ENCODE measurements at regions not wholly inside any gene's neighbourhood (a gene's known extent, or its start where the extent isn't known, plus 50 kb on each side); places are given as distances from the start of the nearest gene placed in this dataset.

GRCh38 chr1:82947278-82947677 is 1051.7 kb downstream of the TTLL7 start:
- no peaks in the 10 kb centered on the region for H3K36me3 ChIP-seq (ENCODE audit: control insufficient read depth, insufficient read depth, low read length)
- WGBS (ENCODE audit: insufficient coverage, low lambda C conversion rate), result 100% methylated on average over 1 of the region's 2 CpGs
- H3K27me3 ChIP-seq (ENCODE audit: control insufficient read depth, insufficient read depth, low read length), result no peaks in the 10 kb centered on the region
- H3K4me1 ChIP-seq (ENCODE audit: control insufficient read depth, insufficient read depth, low read length), result no peaks in the 10 kb centered on the region
- H3K27ac ChIP-seq (ENCODE audit: low read length), result no peak overlapping the region
- DNase-seq, result no peak
- H3K4me3 ChIP-seq (ENCODE audit: low read length), result no peak overlapping the region
- no peaks in the 10 kb centered on the region for H3K9me3 ChIP-seq (ENCODE audit: control insufficient read depth, low read depth, low read length)

GRCh38 chr1:82946096-82946605 is 1052.8 kb downstream of the TTLL7 start:
- no peak overlapping the region for H3K27ac ChIP-seq (ENCODE audit: low read length)
- no peaks in the 10 kb centered on the region for H3K4me1 ChIP-seq (ENCODE audit: control insufficient read depth, insufficient read depth, low read length)
- no peaks in the 10 kb centered on the region for H3K36me3 ChIP-seq (ENCODE audit: control insufficient read depth, insufficient read depth, low read length)
- 100% methylated on average over 1 of the region's 3 CpGs for WGBS (ENCODE audit: insufficient coverage, low lambda C conversion rate)
- no peaks in the 10 kb centered on the region for H3K9me3 ChIP-seq (ENCODE audit: control insufficient read depth, low read depth, low read length)
- DNase-seq, result no peak
- no peaks in the 10 kb centered on the region for H3K27me3 ChIP-seq (ENCODE audit: control insufficient read depth, insufficient read depth, low read length)
- H3K4me3 ChIP-seq (ENCODE audit: low read length), result no peak overlapping the region

- no CpG with 5 or more reads among the region's 1 CpG for WGBS (ENCODE audit: insufficient coverage, low lambda C conversion rate)
- Histone ChIP-seq H3K9me3 (ENCODE audit: control insufficient read depth, low read depth, low read length) (no peaks in the 10 kb centered on the region), H3K4me1 (ENCODE audit: control insufficient read depth, insufficient read depth, low read length) (no peaks in the 10 kb centered on the region), H3K27ac (ENCODE audit: low read length) (no peak overlapping the region), H3K36me3 (ENCODE audit: control insufficient read depth, insufficient read depth, low read length) (no peaks in the 10 kb centered on the region), H3K4me3 (ENCODE audit: low read length) (no peak overlapping the region), H3K27me3 (ENCODE audit: control insufficient read depth, insufficient read depth, low read length) (no peaks in the 10 kb centered on the region)
- no peak for DNase-seq
Observed at GRCh38 chr1:82944822-82945221, 1054.1 kb downstream of the TTLL7 start.

- WGBS (ENCODE audit: insufficient coverage, low lambda C conversion rate), result no CpG with 5 or more reads among the region's 2 CpGs
- Histone ChIP-seq H3K4me1 (ENCODE audit: control insufficient read depth, insufficient read depth, low read length) (no peaks in the 10 kb centered on the region), H3K4me3 (ENCODE audit: low read length) (no peak overlapping the region), H3K36me3 (ENCODE audit: control insufficient read depth, insufficient read depth, low read length) (no peaks in the 10 kb centered on the region), H3K27me3 (ENCODE audit: control insufficient read depth, insufficient read depth, low read length) (no peaks in the 10 kb centered on the region), H3K27ac (ENCODE audit: low read length) (no peak overlapping the region), H3K9me3 (ENCODE audit: control insufficient read depth, low read depth, low read length) (no peaks in the 10 kb centered on the region)
- no peak for DNase-seq
Observed at GRCh38 chr1:82934074-82934473, 1064.9 kb downstream of the TTLL7 start.

- no peak overlapping the region for H3K4me3 ChIP-seq (ENCODE audit: low read length)
- H3K27me3 ChIP-seq (ENCODE audit: control insufficient read depth, insufficient read depth, low read length), result no peaks in the 10 kb centered on the region
- WGBS (ENCODE audit: insufficient coverage, low lambda C conversion rate), result no CpG with 5 or more reads among the region's 2 CpGs
- no peaks in the 10 kb centered on the region for H3K36me3 ChIP-seq (ENCODE audit: control insufficient read depth, insufficient read depth, low read length)
- DNase-seq, result no peak
- H3K27ac ChIP-seq (ENCODE audit: low read length), result no peak overlapping the region
- H3K4me1 ChIP-seq (ENCODE audit: control insufficient read depth, insufficient read depth, low read length), result no peaks in the 10 kb centered on the region
- H3K9me3 ChIP-seq (ENCODE audit: control insufficient read depth, low read depth, low read length), result no peaks in the 10 kb centered on the region
Observed at GRCh38 chr1:82932727-82933126, 1066.2 kb downstream of the TTLL7 start.

- no peaks in the 10 kb centered on the region for H3K36me3 ChIP-seq (ENCODE audit: control insufficient read depth, insufficient read depth, low read length)
- H3K4me3 ChIP-seq (ENCODE audit: low read length), result no peak overlapping the region
- H3K4me1 ChIP-seq (ENCODE audit: control insufficient read depth, insufficient read depth, low read length), result no peaks in the 10 kb centered on the region
- no CpG with 5 or more reads among the region's 2 CpGs for WGBS (ENCODE audit: insufficient coverage, low lambda C conversion rate)
- no peaks in the 10 kb centered on the region for H3K9me3 ChIP-seq (ENCODE audit: control insufficient read depth, low read depth, low read length)
- no peak for DNase-seq
- no peaks in the 10 kb centered on the region for H3K27me3 ChIP-seq (ENCODE audit: control insufficient read depth, insufficient read depth, low read length)
- no peak overlapping the region for H3K27ac ChIP-seq (ENCODE audit: low read length)
Observed at GRCh38 chr1:82932207-82932606, 1066.7 kb downstream of the TTLL7 start.

- Histone ChIP-seq H3K27ac (ENCODE audit: low read length) (no peak overlapping the region), H3K36me3 (ENCODE audit: control insufficient read depth, insufficient read depth, low read length) (no peaks in the 10 kb centered on the region), H3K9me3 (ENCODE audit: control insufficient read depth, low read depth, low read length) (no peaks in the 10 kb centered on the region), H3K4me1 (ENCODE audit: control insufficient read depth, insufficient read depth, low read length) (no peaks in the 10 kb centered on the region), H3K27me3 (ENCODE audit: control insufficient read depth, insufficient read depth, low read length) (no peaks in the 10 kb centered on the region), H3K4me3 (ENCODE audit: low read length) (no peak overlapping the region)
- peak in 1 of 2 donors; percentile 24 for DNase-seq
Observed at GRCh38 chr1:82931006-82931405, 1067.9 kb downstream of the TTLL7 start.

- no CpG with 5 or more reads among the region's 1 CpG for WGBS (ENCODE audit: insufficient coverage, low lambda C conversion rate)
- peak in 1 of 2 donors; percentile 6 for DNase-seq
- no peaks in the 10 kb centered on the region for H3K4me1 ChIP-seq (ENCODE audit: control insufficient read depth, insufficient read depth, low read length)
- no peak overlapping the region for H3K27ac ChIP-seq (ENCODE audit: low read length)
- no peak overlapping the region for H3K4me3 ChIP-seq (ENCODE audit: low read length)
- H3K27me3 ChIP-seq (ENCODE audit: control insufficient read depth, insufficient read depth, low read length), result no peaks in the 10 kb centered on the region
- no peaks in the 10 kb centered on the region for H3K9me3 ChIP-seq (ENCODE audit: control insufficient read depth, low read depth, low read length)
- H3K36me3 ChIP-seq (ENCODE audit: control insufficient read depth, insufficient read depth, low read length), result no peaks in the 10 kb centered on the region
Observed at GRCh38 chr1:82927753-82928152, 1071.2 kb downstream of the TTLL7 start.

GRCh38 chr1:82924666-82925065 is 1074.3 kb downstream of the TTLL7 start:
- Histone ChIP-seq H3K27ac (ENCODE audit: low read length) (no peak overlapping the region), H3K4me3 (ENCODE audit: low read length) (no peak overlapping the region), H3K36me3 (ENCODE audit: control insufficient read depth, insufficient read depth, low read length) (no peaks in the 10 kb centered on the region), H3K9me3 (ENCODE audit: control insufficient read depth, low read depth, low read length) (no peaks in the 10 kb centered on the region), H3K27me3 (ENCODE audit: control insufficient read depth, insufficient read depth, low read length) (no peaks in the 10 kb centered on the region), H3K4me1 (ENCODE audit: control insufficient read depth, insufficient read depth, low read length) (no peaks in the 10 kb centered on the region)
- DNase-seq, result no peak
- WGBS (ENCODE audit: insufficient coverage, low lambda C conversion rate), result 100% methylated on average over 2 of the region's 2 CpGs

- 100% methylated on average over 2 of the region's 4 CpGs for WGBS (ENCODE audit: insufficient coverage, low lambda C conversion rate)
- Histone ChIP-seq H3K27ac (ENCODE audit: low read length) (no peak overlapping the region), H3K4me1 (ENCODE audit: control insufficient read depth, insufficient read depth, low read length) (no peaks in the 10 kb centered on the region), H3K9me3 (ENCODE audit: control insufficient read depth, low read depth, low read length) (no peaks in the 10 kb centered on the region), H3K4me3 (ENCODE audit: low read length) (no peak overlapping the region), H3K27me3 (ENCODE audit: control insufficient read depth, insufficient read depth, low read length) (no peaks in the 10 kb centered on the region), H3K36me3 (ENCODE audit: control insufficient read depth, insufficient read depth, low read length) (no peaks in the 10 kb centered on the region)
- DNase-seq, result no peak
Observed at GRCh38 chr1:82923931-82924330, 1075.0 kb downstream of the TTLL7 start.

- no peaks in the 10 kb centered on the region for H3K9me3 ChIP-seq (ENCODE audit: control insufficient read depth, low read depth, low read length)
- H3K4me1 ChIP-seq (ENCODE audit: control insufficient read depth, insufficient read depth, low read length), result no peaks in the 10 kb centered on the region
- no peak overlapping the region for H3K4me3 ChIP-seq (ENCODE audit: low read length)
- no peak for DNase-seq
- 80% methylated on average over 2 of the region's 4 CpGs for WGBS (ENCODE audit: insufficient coverage, low lambda C conversion rate)
- no peak overlapping the region for H3K27ac ChIP-seq (ENCODE audit: low read length)
- H3K27me3 ChIP-seq (ENCODE audit: control insufficient read depth, insufficient read depth, low read length), result no peaks in the 10 kb centered on the region
- H3K36me3 ChIP-seq (ENCODE audit: control insufficient read depth, insufficient read depth, low read length), result no peaks in the 10 kb centered on the region
Observed at GRCh38 chr1:82921759-82922158, 1077.2 kb downstream of the TTLL7 start.
